HepG2 (cell line): ENCODE measurements at regions not wholly inside any gene's neighbourhood (a gene's known extent, or its start where the extent isn't known, plus 50 kb on each side); places are given as distances from the start of the nearest gene placed in this dataset.

Experiments used
- ATAC-seq: fragments of 200-7000 bp; cut with Tn5 transposase; 3 replicates; pipeline ENCODE4 v1.9.1; 2020; ENCODE audit warnings: mild to moderate bottlenecking, moderate library complexity
- BruUV-seq: library from RNA; stranded (reverse); fragments of 400-500 nt; replicated peaks from 2 replicates; lab custom pipeline; 2021; lab: Mats Ljungman, UMichigan
- CTCF ChIA-PET: fragments of 300-600 bp; formaldehyde crosslinking; extraction: SDS; loops from one replicate; lab custom pipeline; 2021; ENCODE audit warnings: low total read pairs, inconsistent platforms, low intra/inter-chr PET ratio; lab: Yijun Ruan, JAX
- POLR2A ChIA-PET: fragments of 350-600 bp; sonication (Branson Sonifier 250); formaldehyde crosslinking; loops from one replicate; lab custom pipeline; 2020; ENCODE audit warnings: antibody characterized with exemption, inconsistent platforms; lab: Yijun Ruan, JAX
- DNase-seq: peaks from one replicate; pipeline ENCODE4 v3.0.0-alpha.2; 2015; ENCODE audit warnings: low spot score
- FAIRE-seq: peaks from 3 replicates; lab custom pipeline; 2011; peaks lifted over from hg19 to GRCh38; lab: Jason Lieb, UNC
- H2AFZ ChIP-seq: one replicate; pipeline ENCODE4 v1.6.1; 2011; ENCODE audit warnings: low read length, inconsistent platforms
- H3K27ac ChIP-seq: fragments of 300-600 bp; 3 replicates; pipeline ENCODE4 v1.8.0; 2011; ENCODE audit warnings: mixed run types, mild to moderate bottlenecking, mixed read lengths, low read length, inconsistent platforms; ENCODE audit not compliant: insufficient read depth; ENCODE audit errors: extremely low read length
- H3K27me3 ChIP-seq, 2 experiments: fragments of 200-600 bp in 1 of 2; 2 replicates in 1 of 2; 3 replicates in 1 of 2; pipeline versions ENCODE4 v1.6.0 to v1.8.0; 2011; ENCODE audit warnings: low read length in 2 of 2, mild to moderate bottlenecking in 2 of 2, moderate library complexity in 2 of 2, inconsistent platforms in 1 of 2; ENCODE audit not compliant: insufficient read depth in 2 of 2, control insufficient read depth in 1 of 2
- H3K36me3 ChIP-seq, 2 experiments: fragments of 200-600 bp in 1 of 2; replicated peaks in 1 of 2; 2 replicates in 1 of 2; 3 replicates in 1 of 2; pipeline versions ENCODE4 v1.5.1 to v1.8.0; 2011; ENCODE audit warnings: low read length in 2 of 2, inconsistent platforms in 1 of 2; ENCODE audit not compliant: insufficient read depth in 2 of 2, control insufficient read depth in 1 of 2
- H3K4me1 ChIP-seq: 2 replicates; pipeline ENCODE4 v1.5.1; 2012; ENCODE audit warnings: low read length, inconsistent platforms; ENCODE audit not compliant: insufficient read depth
- H3K4me2 ChIP-seq: 2 replicates; pipeline ENCODE4 v1.6.0; 2011; ENCODE audit warnings: low read depth, low read length, inconsistent platforms
- H3K4me3 ChIP-seq, 3 experiments: fragments of 200-600 bp in 1 of 3; sonication (generic), shearing (Covaris generic) in 1 of 3; replicated peaks in 1 of 3; 2 replicates each; pipeline ENCODE4 v1.5.1; 2011 to 2016; ENCODE audit warnings: low read length in 3 of 3, inconsistent platforms in 2 of 3, low read depth in 2 of 3, mild to moderate bottlenecking in 2 of 3, control low read depth in 1 of 3, mixed read lengths in 1 of 3; ENCODE audit not compliant: insufficient read depth in 1 of 3
- H3K79me2 ChIP-seq: one replicate; pipeline ENCODE4 v1.6.1; 2011; ENCODE audit warnings: low read length, inconsistent platforms; ENCODE audit not compliant: insufficient read depth
- H3K9ac ChIP-seq: 2 replicates; pipeline ENCODE4 v1.6.0; 2011; ENCODE audit warnings: mild to moderate bottlenecking, low read depth, low read length, inconsistent platforms; ENCODE audit not compliant: insufficient read depth
- H3K9me3 ChIP-seq: 2 replicates; pipeline ENCODE4 v1.5.1; 2012; ENCODE audit warnings: mild to moderate bottlenecking, low read length
- H4K20me1 ChIP-seq: 2 replicates; pipeline ENCODE4 v1.6.0; 2011; ENCODE audit warnings: inconsistent platforms, mild to moderate bottlenecking, low read length, moderate library complexity; ENCODE audit not compliant: insufficient read depth
- ETV6 ChIP-seq: sonication (generic); formaldehyde crosslinking; conservative IDR thresholded peaks from 2 replicates; pipeline ENCODE4 v1.4.0; 2020; ENCODE audit warnings: missing genetic modification reagents
- KDM3A ChIP-seq: IDR thresholded peaks from 2 replicates; pipeline ENCODE4 v1.6.1; 2018; ENCODE audit warnings: low read depth, missing compliant biosample characterization
- PHB2 ChIP-seq: fragments of 450-650 bp; IDR thresholded peaks from 2 replicates; pipeline ENCODE4 v1.6.1; 2018; ENCODE audit not compliant: partially characterized antibody
- TBX3 ChIP-seq: fragments of 450-650 bp; IDR thresholded peaks from 2 replicates; pipeline ENCODE4 v1.6.1; 2017; ENCODE audit warnings: antibody characterized with exemption, mild to moderate bottlenecking, inconsistent platforms, borderline replicate concordance
- TCF7L2 ChIP-seq: IDR thresholded peaks from 2 replicates; pipeline ENCODE4 v1.6.1; 2011; ENCODE audit warnings: mild to moderate bottlenecking, low read depth, low read length, moderate library complexity
- ZBTB3 ChIP-seq: sonication (generic); formaldehyde crosslinking; IDR thresholded peaks from 2 replicates; pipeline ENCODE4 v1.4.0; 2020; ENCODE audit warnings: low read depth, mild to moderate bottlenecking, moderate library complexity, missing genetic modification reagents, borderline replicate concordance
- ZC3H4 ChIP-seq: sonication (generic); formaldehyde crosslinking; IDR thresholded peaks from 2 replicates; pipeline ENCODE4 v1.4.0; 2020; ENCODE audit warnings: missing genetic modification reagents, borderline replicate concordance
- ZFP37 ChIP-seq: sonication (generic); formaldehyde crosslinking; IDR thresholded peaks from 2 replicates; pipeline ENCODE4 v1.4.0; 2020; ENCODE audit warnings: missing genetic modification reagents, borderline replicate concordance
- ZNF264 ChIP-seq: sonication (generic); formaldehyde crosslinking; IDR thresholded peaks from 2 replicates; pipeline ENCODE4 v1.4.0; 2020; ENCODE audit warnings: missing genetic modification reagents
- ZNF784 ChIP-seq: sonication (generic); formaldehyde crosslinking; IDR thresholded peaks from 2 replicates; pipeline ENCODE4 v1.5.1; 2020; ENCODE audit warnings: missing genetic modification reagents, mild to moderate bottlenecking, borderline replicate concordance
- ZNF83 ChIP-seq: sonication (generic); formaldehyde crosslinking; IDR thresholded peaks from 2 replicates; pipeline ENCODE4 v1.4.0; 2020; ENCODE audit warnings: missing genetic modification reagents, mild to moderate bottlenecking, borderline replicate concordance
- ZSCAN9 ChIP-seq: IDR thresholded peaks from 2 replicates; pipeline ENCODE4 v1.6.1; 2016; ENCODE audit warnings: borderline replicate concordance
- WGBS: methylation state at CpG from one replicate; pipeline ENCODE4 v1.1.6; 2017; ENCODE audit warnings: low lambda C conversion rate; 5-methylcytosine and 5-hydroxymethylcytosine counted together
- in situ Hi-C: cut with HindIII; loops from 2 replicates; pipeline ENCODE4 v1.10.0; 2017; ENCODE audit warnings: low pct_unique_long_range_greater_than_20kb; ENCODE audit not compliant: extremely low pct_ligation_motif_present
- intact Hi-C: fragments of 100-400 bp; cut with micrococcal nuclease; formaldehyde crosslinking; loops from one replicate; pipeline ENCODE4 v1.10.0; 2022; ENCODE audit not compliant: unreplicated experiment
- TF ChIP-seq, protein P1 (sequence below): sonication (generic); formaldehyde crosslinking; IDR thresholded peaks from 2 replicates; pipeline ENCODE4 v1.8.0; 2022; ENCODE audit warnings: mild to moderate bottlenecking, missing genetic modification reagents
- TF ChIP-seq, protein P2 (sequence below): sonication (generic); formaldehyde crosslinking; IDR thresholded peaks from 2 replicates; pipeline ENCODE4 v1.4.0; 2020; ENCODE audit warnings: missing genetic modification reagents
- TF ChIP-seq, protein P3 (sequence below): sonication (generic); formaldehyde crosslinking; IDR thresholded peaks from 2 replicates; pipeline ENCODE4 v1.5.0; 2020; ENCODE audit warnings: missing genetic modification reagents
- TF ChIP-seq, protein P4 (sequence below): sonication (generic); formaldehyde crosslinking; IDR thresholded peaks from 2 replicates; pipeline ENCODE4 v1.5.1; 2020; ENCODE audit warnings: missing genetic modification reagents, mild to moderate bottlenecking, borderline replicate concordance

DNA sequence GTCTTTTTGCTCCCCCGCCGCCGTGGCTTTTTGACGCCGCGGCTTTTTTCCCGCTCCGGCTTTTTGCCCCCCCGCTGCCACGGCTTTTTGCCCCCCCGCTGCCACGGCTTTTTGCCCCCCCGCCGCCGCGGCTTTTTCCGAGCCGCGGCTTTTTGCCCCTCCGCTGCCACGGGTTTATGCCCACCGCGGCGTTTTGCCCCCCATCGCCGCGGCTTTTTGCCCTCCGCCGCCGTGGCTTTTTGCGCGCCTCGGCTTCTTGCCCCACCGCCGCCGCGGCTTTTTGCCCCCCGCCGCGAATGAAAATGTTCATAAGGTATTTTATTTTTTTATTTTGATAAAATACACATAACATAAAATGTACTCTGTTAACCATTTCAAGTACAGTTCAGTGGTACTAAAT is 527.2 kb upstream of the WSB1 start:
- Histone ChIP-seq H2AFZ (no peak overlapping the region), H4K20me1 (no peaks in the 10 kb centered on the region), H3K9me3 (peaks cover 12% of the 10 kb centered on the region), H3K4me3 (no peak overlapping the region), H3K4me2 (no peak overlapping the region), H3K36me3 (no peaks in the 10 kb centered on the region), H3K27ac (no peak overlapping the region), H3K79me2 (no peaks in the 10 kb centered on the region), H3K27me3 (no peaks in the 10 kb centered on the region), H3K4me1 (no peaks in the 10 kb centered on the region), H3K9ac (no peak overlapping the region)
- BruUV-seq = no TSS peak
- TF ChIP-seq, protein P1, sequence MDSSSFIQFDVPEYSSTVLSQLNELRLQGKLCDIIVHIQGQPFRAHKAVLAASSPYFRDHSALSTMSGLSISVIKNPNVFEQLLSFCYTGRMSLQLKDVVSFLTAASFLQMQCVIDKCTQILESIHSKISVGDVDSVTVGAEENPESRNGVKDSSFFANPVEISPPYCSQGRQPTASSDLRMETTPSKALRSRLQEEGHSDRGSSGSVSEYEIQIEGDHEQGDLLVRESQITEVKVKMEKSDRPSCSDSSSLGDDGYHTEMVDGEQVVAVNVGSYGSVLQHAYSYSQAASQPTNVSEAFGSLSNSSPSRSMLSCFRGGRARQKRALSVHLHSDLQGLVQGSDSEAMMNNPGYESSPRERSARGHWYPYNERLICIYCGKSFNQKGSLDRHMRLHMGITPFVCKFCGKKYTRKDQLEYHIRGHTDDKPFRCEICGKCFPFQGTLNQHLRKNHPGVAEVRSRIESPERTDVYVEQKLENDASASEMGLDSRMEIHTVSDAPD (CRISPR knock-in tag) = no peak
- no peak for TF ChIP-seq ZC3H4 (CRISPR knock-in tag)
- TF ChIP-seq PHB2 = no peak
- TF ChIP-seq TBX3 = no peak
- no peak for TF ChIP-seq ETV6 (CRISPR knock-in tag)
- no peak for TF ChIP-seq ZSCAN9 (CRISPR knock-in tag)
- TF ChIP-seq KDM3A (CRISPR knock-in tag) = no peak
- TF ChIP-seq ZNF784 = no peak
- TF ChIP-seq ZBTB3 (CRISPR knock-in tag) = no peak
- TF ChIP-seq ZFP37 = no peak
- TF ChIP-seq, protein P2, sequence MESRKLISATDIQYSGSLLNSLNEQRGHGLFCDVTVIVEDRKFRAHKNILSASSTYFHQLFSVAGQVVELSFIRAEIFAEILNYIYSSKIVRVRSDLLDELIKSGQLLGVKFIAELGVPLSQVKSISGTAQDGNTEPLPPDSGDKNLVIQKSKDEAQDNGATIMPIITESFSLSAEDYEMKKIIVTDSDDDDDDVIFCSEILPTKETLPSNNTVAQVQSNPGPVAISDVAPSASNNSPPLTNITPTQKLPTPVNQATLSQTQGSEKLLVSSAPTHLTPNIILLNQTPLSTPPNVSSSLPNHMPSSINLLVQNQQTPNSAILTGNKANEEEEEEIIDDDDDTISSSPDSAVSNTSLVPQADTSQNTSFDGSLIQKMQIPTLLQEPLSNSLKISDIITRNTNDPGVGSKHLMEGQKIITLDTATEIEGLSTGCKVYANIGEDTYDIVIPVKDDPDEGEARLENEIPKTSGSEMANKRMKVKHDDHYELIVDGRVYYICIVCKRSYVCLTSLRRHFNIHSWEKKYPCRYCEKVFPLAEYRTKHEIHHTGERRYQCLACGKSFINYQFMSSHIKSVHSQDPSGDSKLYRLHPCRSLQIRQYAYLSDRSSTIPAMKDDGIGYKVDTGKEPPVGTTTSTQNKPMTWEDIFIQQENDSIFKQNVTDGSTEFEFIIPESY (CRISPR knock-in tag) = no peak
- TF ChIP-seq ZNF83 (CRISPR knock-in tag) = no peak
- TF ChIP-seq, protein P3, sequence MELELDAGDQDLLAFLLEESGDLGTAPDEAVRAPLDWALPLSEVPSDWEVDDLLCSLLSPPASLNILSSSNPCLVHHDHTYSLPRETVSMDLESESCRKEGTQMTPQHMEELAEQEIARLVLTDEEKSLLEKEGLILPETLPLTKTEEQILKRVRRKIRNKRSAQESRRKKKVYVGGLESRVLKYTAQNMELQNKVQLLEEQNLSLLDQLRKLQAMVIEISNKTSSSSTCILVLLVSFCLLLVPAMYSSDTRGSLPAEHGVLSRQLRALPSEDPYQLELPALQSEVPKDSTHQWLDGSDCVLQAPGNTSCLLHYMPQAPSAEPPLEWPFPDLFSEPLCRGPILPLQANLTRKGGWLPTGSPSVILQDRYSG (CRISPR knock-in tag) = no peak
- TF ChIP-seq ZNF264 = no peak
- no peak for TF ChIP-seq TCF7L2
- TF ChIP-seq, protein P4, sequence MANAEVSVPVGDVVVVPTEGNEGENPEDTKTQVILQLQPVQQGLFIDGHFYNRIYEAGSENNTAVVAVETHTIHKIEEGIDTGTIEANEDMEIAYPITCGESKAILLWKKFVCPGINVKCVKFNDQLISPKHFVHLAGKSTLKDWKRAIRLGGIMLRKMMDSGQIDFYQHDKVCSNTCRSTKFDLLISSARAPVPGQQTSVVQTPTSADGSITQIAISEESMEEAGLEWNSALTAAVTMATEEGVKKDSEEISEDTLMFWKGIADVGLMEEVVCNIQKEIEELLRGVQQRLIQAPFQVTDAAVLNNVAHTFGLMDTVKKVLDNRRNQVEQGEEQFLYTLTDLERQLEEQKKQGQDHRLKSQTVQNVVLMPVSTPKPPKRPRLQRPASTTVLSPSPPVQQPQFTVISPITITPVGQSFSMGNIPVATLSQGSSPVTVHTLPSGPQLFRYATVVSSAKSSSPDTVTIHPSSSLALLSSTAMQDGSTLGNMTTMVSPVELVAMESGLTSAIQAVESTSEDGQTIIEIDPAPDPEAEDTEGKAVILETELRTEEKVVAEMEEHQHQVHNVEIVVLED (CRISPR knock-in tag) = no peak
- POLR2A ChIA-PET = no interaction called here
- CTCF ChIA-PET = no interaction called here
- intact Hi-C loops (no loop called here), in situ Hi-C loops (no loop called here)
- DNase-seq = no peak
- no peak for ATAC-seq
- no peak for FAIRE-seq
- 86% methylated on average over 40 of the region's 40 CpGs for WGBS
